ENCODE measurements at regions not wholly inside any gene's neighbourhood (a gene's known extent, or its start where the extent isn't known, plus 50 kb on each side); places are given as distances from the start of the nearest gene placed in this dataset.

DNA sequence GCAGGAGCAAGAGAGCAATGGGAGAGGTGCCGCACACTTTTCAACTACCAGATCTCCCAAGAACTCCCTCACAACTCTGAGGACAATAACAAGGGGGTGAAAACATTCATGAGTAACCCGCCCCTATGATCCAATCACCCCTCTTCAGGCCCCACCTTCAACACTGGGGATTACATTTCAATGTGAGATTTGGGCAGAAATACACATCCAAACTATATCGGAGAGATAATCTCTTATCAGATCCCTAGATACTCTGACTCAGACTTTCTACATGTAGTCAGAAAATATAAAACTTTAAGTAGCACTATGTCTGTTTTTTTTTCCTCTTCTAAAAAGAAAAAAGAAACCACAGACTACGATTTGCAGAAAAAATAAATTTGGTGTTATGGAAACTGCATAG, 1595.9 kb upstream of the NUDT12 start:
- no peak overlapping the region for H3K4me3 ChIP-seq
- H3K36me3 ChIP-seq = no peaks in the 10 kb centered on the region
- no peaks in the 10 kb centered on the region for H3K4me1 ChIP-seq
- H3K27ac ChIP-seq = no peak overlapping the region
- H3K9me3 ChIP-seq = peaks cover 0 to 8% of the 10 kb centered on the region in 2 donors
- H3K27me3 ChIP-seq = no peaks in the 10 kb centered on the region
- TF ChIP-seq, protein P1, sequence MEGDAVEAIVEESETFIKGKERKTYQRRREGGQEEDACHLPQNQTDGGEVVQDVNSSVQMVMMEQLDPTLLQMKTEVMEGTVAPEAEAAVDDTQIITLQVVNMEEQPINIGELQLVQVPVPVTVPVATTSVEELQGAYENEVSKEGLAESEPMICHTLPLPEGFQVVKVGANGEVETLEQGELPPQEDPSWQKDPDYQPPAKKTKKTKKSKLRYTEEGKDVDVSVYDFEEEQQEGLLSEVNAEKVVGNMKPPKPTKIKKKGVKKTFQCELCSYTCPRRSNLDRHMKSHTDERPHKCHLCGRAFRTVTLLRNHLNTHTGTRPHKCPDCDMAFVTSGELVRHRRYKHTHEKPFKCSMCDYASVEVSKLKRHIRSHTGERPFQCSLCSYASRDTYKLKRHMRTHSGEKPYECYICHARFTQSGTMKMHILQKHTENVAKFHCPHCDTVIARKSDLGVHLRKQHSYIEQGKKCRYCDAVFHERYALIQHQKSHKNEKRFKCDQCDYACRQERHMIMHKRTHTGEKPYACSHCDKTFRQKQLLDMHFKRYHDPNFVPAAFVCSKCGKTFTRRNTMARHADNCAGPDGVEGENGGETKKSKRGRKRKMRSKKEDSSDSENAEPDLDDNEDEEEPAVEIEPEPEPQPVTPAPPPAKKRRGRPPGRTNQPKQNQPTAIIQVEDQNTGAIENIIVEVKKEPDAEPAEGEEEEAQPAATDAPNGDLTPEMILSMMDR (IDR thresholded peaks at IDR 0.05) = no peak
- DNase-seq (ENCODE audit: low spot score) = no peak

DNA sequence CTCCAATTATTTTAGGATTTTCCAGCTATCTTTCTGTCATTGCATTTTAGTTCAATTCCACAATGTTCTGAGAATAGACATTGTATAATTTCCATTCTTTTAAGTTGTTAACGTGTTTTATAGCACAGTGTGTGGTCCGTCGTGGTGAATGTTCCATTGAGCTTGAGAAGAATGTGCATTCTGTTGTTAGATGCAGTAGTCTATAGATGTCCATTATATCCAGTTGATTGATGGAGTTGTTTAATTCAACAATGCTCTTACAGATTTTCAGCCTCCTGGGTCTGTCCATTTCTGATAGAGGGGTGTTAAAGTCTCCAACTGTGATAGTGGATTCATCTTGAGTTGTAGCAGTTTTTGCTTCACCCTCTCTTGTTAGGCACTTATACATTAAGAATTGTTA, 1587.7 kb upstream of the NUDT12 start:
- H3K4me3 ChIP-seq = no peak overlapping the region
- no peaks in the 10 kb centered on the region for H3K27me3 ChIP-seq
- TF ChIP-seq, protein P1 (IDR thresholded peaks at IDR 0.05) = no peak
- no peaks in the 10 kb centered on the region for H3K9me3 ChIP-seq
- H3K27ac ChIP-seq = no peak overlapping the region
- no peaks in the 10 kb centered on the region for H3K36me3 ChIP-seq
- no peak for DNase-seq (ENCODE audit: low spot score)
- no peaks in the 10 kb centered on the region for H3K4me1 ChIP-seq

DNA sequence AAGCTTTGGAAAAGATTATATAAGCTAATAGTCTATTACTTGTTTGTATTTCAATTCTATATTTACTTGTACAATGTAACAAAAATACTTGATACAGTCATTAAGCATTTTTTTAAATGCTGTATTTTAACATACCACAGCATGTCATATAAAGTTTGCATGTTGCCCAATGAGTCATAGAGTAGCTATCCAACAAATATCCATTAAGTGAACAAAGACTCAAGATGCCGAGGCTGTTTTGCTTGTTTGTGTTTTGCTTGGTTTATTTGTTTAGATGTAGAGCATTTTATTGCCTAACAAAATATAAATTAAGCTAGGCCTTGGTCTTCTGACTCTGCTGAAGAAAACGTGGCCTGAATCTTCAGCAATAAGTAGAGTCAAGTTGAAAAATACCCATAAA, 1584.3 kb upstream of the NUDT12 start:
- H3K9me3 ChIP-seq = no peaks in the 10 kb centered on the region
- no peaks in the 10 kb centered on the region for H3K27me3 ChIP-seq
- H3K4me3 ChIP-seq = no peak overlapping the region
- H3K4me1 ChIP-seq = no peaks in the 10 kb centered on the region
- TF ChIP-seq, protein P1 (IDR thresholded peaks at IDR 0.05) = no peak
- no peak for DNase-seq (ENCODE audit: low spot score)
- H3K27ac ChIP-seq = no peak overlapping the region
- no peaks in the 10 kb centered on the region for H3K36me3 ChIP-seq

DNA sequence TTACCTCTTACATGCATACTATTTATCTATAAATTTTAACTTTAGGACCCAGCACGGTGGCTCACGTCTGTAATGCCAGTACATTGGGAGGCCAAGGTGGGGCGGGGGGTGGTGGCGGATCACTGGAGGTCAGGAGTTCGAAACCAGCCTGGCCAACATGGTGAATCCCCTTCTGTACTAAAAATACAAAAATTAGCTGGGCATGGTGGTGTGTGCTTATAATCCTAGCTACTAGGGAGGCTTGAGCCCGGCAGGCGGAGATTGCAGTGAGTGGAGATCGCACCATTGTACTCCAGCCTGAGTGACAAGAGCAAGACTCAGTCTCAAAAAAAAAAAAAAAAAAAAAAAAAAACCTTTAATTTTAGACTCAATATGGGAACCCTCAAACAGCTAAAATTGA, 1582.6 kb upstream of the NUDT12 start:
- Histone ChIP-seq H3K27ac (no peak overlapping the region), H3K4me1 (no peaks in the 10 kb centered on the region), H3K9me3 (no peaks in the 10 kb centered on the region), H3K4me3 (no peak overlapping the region), H3K27me3 (no peaks in the 10 kb centered on the region), H3K36me3 (no peaks in the 10 kb centered on the region)
- TF ChIP-seq, protein P1 (IDR thresholded peaks at IDR 0.05) = no peak
- no peak for DNase-seq (ENCODE audit: low spot score)

DNA sequence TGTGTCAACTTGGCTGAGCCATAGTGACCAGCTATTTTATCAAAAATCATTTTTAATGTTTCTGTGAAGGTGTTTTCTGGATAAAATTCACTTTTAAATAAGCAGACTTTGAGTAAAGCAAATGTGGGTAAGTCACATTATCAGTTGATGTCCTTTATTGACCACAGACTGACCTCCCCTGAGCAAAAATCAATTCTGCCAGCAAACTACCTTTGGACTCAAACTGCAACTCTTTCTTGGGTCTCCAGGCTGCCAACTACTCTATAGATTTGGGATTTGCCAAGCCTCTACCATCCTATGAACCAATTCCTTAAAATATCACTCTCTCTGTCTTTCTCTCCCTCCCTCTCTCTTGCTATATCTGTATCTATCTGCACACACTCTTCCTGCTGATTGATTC, 1571.7 kb upstream of the NUDT12 start:
- H3K9me3 ChIP-seq = no peaks in the 10 kb centered on the region
- H3K4me1 ChIP-seq = no peaks in the 10 kb centered on the region
- no peak for DNase-seq (ENCODE audit: low spot score)
- no peak overlapping the region for H3K4me3 ChIP-seq
- no peaks in the 10 kb centered on the region for H3K27me3 ChIP-seq
- TF ChIP-seq, protein P1 (IDR thresholded peaks at IDR 0.05) = no peak
- H3K36me3 ChIP-seq = no peaks in the 10 kb centered on the region
- H3K27ac ChIP-seq = no peak overlapping the region

DNA sequence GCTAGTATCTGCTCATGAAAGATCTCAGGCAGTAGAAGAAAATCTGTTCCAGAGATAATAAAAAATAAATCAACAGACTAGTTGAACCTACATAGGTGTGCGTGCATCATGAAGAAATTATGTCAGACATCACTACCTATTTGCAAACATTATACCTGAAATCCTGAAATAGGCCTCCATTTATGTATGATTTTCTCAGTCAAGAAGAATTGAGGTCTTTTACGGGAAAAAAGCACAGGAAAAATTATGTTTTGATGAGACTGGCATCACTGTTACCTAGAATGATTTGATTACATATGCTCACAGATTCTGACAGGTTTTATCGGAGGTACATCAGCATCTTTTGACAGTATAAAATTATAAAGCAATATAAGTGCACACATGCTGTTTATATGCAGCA, 1570.5 kb upstream of the NUDT12 start:
- H3K4me1 ChIP-seq = no peaks in the 10 kb centered on the region
- no peaks in the 10 kb centered on the region for H3K9me3 ChIP-seq
- no peak overlapping the region for H3K4me3 ChIP-seq
- no peak overlapping the region for H3K27ac ChIP-seq
- no peaks in the 10 kb centered on the region for H3K27me3 ChIP-seq
- TF ChIP-seq, protein P1 (IDR thresholded peaks at IDR 0.05) = no peak
- H3K36me3 ChIP-seq = no peaks in the 10 kb centered on the region
- no peak for DNase-seq (ENCODE audit: low spot score)
